ENCODE measurements at regions not wholly inside any gene's neighbourhood (a gene's known extent, or its start where the extent isn't known, plus 50 kb on each side); places are given as distances from the start of the nearest gene placed in this dataset.

DNA sequence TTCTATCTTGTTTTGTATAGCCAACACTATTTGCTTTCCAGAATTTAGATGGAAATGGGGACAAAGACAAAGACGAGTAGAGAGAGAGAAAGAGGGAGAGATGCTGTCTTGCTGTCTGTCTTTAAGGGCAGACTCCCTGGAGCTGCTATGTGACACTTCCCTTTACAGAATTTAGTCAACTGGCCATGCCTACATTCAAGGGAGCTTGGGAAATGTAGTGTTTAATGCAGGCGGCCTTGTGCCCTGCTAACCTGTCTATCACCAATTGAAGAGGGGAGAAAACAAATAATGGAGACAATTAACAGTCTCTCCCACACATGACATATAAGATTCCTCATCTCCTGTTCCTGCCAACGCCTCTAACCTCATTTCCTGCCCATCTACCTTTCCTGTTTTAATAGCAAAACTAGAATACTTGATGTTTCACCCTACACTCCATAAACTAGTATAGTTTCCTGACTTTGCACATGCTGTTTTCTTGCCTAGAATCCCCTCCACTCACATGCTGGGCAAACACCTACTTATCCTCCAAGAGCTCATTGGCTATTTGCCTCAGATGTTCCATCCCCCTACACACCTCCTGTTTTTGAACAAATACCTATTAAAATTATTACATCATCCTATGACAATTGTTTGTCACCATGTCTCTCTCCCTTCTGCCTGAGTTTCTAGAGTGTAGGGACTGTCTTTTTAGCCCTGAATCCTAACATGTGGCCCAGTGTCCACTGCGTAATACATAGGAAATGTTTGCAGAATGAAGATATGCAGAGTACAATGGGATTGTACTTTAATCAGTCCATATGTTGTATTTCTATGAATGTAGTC is 117.2 kb downstream of the SLC25A24 start:
- ChIA-PET POLR2A (no interaction called here), CTCF (interaction anchor here (0.7 kb wide), 1 partner anchor 303 kb away, joined by 3 read pairs; no protein-coding TSS in a partner anchor)

DNA sequence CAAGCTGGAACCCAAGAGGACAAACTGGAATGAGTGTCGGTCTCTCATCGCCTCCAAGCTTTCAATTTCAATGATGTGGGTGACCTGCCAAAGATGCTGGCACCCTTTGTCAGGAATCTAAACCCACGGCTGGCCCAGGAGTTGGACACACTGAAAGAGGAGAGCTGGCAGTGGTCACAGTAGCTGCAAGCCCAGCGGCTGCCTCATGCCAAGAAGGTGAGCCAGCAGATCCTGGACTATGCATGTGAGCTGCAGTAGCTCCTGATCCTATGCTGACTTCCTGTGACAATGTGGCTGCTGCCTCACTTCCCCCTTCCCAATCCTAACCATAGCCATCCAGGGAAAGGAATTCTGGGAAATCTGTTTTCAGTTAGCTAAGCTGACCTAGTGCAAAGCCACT is 117.0 kb upstream of the VAV3 start:
- ChIA-PET CTCF (no interaction called here), POLR2A (no interaction called here)

DNA sequence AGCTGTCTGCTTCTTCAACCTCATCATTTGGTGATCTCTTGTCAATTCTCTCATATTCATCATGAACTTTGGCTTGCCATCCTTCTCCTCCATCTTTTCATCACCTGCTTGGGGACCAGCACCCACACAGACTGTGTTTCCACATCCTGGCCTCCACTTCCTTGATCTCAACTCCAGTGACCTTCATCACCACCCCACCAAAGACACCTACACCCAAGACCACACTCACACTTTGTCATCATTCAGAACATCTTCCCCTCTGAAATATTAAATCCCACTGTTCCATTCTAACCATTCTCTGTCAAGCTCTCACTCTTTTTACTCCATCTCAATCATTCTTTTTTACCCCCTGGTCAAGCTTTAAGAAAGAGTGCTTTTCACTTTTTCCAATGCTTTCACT is 115.5 kb upstream of the VAV3 start:
- POLR2A ChIA-PET: interaction anchor here (0.6 kb wide), 1 partner anchor 43 kb away, joined by 4 read pairs; no protein-coding TSS in a partner anchor
- CTCF ChIA-PET: no interaction called here

DNA sequence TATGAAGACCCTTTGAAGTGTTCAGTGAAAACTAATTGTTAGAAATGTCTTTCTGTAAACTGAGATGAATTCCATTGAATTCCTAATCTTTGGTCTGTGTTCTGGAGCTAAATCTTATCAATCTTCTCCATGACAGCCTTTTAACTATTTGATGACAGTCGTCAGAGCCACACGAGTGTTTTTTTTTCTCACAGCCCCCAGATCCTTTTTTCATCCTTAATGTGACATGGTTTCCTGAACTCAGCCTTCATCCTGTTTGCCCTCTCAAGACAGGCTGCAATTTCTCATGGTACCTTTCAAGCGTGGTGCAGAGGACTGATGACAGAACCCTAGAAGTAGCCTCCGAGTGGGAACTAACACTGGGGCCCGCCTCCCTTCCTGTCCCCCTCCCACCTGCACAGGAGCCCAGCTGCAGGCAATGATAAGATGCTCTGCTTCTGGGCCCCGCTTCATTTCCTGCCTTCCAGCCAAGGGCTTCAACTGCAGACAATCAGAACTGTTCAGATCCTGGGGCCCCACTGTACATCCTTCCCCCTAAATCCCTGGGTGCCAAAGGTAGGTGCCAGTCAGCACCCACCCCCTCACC is 114.6 kb upstream of the VAV3 start:
- CTCF ChIA-PET: no interaction called here
- POLR2A ChIA-PET: interaction anchor here (0.6 kb wide), 1 partner anchor 44 kb away, joined by 4 read pairs; no protein-coding TSS in a partner anchor

DNA sequence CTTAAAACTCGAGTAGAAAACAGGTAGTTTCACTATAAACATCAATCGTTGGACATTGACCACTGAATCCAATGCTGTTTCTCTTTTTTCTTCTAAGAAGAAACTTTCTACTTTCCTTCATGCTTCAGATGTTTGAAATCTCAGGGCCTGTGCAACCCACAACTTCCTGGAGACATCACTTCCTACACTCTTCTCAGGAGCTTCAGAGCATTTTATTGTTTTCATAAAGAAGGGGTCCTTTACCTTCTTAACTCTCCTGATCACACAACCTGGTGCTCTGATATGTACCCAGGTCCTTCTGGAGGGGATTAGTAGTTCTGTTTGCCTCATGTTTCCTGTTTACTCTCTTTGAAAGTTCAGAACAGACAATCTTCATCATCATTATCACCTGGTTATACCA is 113.0 kb upstream of the VAV3 start:
- POLR2A ChIA-PET: no interaction called here
- CTCF ChIA-PET: interaction anchor here (1.4 kb wide), 1 partner anchor 114 kb away, joined by 3 read pairs; no protein-coding TSS in a partner anchor

DNA sequence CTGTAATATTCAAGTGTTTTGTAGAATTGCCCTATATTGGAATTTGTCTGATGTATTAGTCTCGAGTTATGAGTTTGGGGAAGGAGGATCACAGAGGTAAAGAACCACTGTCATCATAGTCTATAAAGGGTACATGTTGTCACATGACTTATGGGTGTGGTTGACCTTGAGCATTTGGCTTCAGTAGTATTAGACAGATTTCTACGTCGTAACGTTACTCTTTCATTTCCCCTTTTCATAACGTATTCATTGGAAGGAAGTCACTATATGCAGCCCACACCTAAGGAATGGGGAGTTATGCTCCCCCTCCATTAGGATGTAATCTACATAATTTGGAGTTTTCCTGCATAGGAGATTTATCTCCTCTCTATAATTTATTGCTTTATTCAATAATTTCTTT is 110.1 kb upstream of the VAV3 start:
- POLR2A ChIA-PET: no interaction called here

DNA sequence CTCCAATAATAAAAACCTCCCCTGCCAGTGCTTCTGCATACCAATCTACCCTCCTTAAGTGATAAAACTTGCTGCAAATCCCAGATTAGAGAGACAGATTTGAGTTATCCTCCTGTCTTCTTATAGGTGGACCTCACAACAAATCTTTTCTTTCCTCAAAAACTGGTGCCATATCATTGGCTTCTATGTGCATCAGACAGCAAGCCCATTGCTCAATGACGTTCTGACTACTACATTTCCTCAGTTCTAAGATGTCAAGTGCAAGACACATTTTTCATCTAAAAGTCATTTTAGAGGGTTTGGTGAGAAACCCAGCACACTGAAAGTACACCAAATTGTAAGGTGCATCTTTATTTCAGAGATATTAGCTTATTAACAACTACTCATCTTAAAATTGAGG is 107.8 kb upstream of the VAV3 start:
- POLR2A ChIA-PET: no interaction called here
- CTCF ChIA-PET: no interaction called here

More for the DNA sequence above, 110.1 kb upstream of the VAV3 start:
- CTCF ChIA-PET: no interaction called here

DNA sequence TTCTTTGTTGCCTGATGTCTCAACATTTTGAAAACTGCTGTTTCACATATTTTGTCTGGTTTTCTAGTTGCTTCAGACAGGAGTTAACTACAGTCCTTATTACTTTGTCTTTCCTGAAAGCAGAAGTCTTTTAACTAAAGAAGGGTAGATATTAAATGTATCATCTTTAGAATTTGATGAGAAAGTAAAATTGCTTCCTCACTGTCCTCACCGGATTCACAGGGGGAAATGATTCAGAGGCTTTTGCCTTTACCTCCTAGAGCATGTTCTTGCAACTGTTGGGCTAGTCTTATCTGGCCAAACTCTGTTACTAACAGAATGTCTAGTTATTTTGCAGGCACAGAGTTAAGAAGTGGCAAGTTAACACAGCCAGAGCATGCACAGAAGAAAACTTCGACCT is 107.2 kb upstream of the VAV3 start:
- POLR2A ChIA-PET: no interaction called here
- CTCF ChIA-PET: interaction anchor here (0.5 kb wide), 1 partner anchor 54 kb away, joined by 3 read pairs; no protein-coding TSS in a partner anchor

DNA sequence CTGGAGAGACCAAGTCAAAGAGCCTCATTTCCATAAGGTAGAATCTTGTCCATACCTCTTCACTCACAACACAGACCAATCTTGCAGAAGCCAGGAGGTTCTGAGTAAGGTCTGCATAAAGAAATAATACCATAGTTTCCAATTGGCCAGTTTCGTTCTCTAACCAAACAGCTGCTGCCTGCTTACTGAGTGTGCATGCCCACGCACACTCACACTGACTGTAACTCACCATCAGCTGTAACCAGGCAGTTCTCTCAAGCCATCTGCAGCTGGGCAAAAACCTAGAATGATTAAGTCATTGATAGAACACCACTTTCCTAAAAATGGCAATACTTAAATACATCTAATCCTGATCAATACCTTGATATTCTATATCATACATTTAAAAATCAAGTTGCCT is 106.6 kb upstream of the VAV3 start:
- POLR2A ChIA-PET: no interaction called here
- CTCF ChIA-PET: interaction anchor here (0.5 kb wide), 1 partner anchor 55 kb away, joined by 3 read pairs; no protein-coding TSS in a partner anchor

DNA sequence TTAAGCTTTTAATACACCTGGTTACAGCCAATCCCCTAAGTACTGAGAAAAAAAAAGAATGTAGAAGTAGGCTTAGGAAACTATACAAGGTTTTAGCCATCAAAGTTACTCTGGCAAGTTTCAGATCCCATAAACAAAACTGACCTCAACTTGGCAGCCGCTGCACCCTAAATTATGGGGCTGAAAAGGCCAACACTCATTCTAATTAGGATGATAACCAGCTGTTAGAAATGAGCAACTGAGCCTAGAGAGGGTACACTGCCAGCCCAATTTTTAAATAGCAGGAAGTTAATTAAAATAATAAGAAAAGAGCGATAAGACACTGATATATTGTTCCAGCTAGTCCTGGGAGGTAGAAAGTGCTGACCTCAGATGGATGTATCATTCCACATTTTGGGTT is 105.7 kb upstream of the VAV3 start:
- ChIA-PET CTCF (no interaction called here), POLR2A (no interaction called here)

DNA sequence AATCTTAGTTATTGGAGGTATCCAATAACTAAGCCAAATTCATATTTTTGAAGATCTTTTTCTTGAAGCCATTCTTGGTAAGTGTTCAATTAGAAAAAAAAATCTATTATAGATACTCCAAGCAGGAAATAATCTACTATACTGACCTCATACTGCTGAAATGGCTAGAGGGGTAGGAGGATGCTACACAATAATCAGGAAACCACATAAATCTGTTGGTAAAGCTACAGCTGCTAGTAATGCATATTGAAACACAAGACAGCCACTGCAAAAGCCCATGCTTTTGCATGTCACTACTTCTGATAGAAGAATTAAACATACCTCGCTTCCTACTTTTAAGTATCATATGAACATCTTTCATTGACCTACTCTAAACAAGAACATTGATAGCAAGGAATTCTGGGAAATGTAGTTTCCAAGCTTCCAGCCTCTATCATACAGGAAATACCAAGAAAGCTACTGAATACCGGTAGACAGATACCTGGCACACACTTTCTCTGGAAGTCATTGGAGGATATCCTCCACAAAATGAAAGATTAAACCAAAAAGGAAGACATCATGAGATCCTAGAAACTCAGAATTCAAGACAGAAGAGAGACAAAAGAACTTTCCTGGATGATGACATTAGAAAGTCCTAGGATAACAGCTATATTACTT is 103.0 kb upstream of the VAV3 start:
- POLR2A ChIA-PET: no interaction called here
- CTCF ChIA-PET: no interaction called here

DNA sequence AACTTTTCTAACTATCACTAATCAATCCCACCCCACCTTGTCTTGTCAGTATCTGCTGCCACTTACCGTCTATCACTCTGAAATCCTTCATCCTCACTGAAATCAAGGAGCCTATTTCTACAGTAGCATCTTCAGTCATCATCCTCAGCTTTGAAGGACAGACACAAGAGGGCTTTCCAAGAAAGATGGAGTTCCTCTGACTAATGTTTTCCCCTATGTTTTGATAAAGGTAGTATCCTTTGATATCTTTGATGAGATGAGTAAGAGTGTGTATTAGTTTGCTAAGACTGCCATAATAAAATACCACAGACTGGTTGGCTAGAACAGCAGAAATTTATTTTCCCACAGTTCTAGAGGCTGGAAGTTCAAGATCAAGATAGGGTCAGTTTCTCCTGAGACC is 101.8 kb upstream of the VAV3 start:
- ChIA-PET CTCF (no interaction called here), POLR2A (no interaction called here)

DNA sequence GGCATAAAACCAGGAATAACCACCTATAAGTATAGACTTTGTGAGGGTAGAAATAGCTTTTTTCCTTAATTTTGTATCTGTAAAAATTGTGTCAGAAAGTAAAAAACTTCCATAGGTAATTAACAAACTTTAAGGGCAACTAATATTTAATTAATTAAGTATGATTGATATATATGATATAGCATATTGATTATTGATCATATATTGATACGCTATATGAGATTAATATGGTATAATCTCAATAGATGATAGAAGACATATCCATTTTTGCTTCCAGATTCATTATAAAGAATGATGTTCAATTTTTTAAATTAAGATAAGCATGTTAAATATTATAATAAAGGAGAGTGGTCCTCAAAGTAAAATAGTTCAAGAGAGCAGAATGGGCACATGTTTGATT is 99.3 kb upstream of the VAV3 start:
- POLR2A ChIA-PET: no interaction called here

DNA sequence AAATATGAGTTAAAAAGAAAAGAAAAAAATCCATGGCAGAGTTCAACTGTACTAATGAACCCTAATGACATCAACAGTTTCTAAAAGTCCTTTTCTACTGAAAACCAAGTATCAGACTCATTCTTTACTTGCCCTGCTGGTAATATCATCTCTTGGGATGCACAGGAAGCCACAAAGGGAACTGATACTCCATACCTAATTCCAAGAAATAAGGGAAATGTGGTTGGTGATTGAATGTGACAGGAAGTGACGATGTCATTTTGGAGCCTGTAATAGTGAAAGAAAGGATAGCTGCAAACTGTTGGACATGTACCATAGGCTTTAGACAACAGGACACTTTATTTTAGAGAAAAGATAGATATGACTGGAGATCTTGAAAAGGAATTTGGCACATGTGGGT is 98.7 kb upstream of the VAV3 start:
- ChIA-PET CTCF (no interaction called here), POLR2A (no interaction called here)

More for the DNA sequence above, 99.3 kb upstream of the VAV3 start:
- CTCF ChIA-PET: no interaction called here

DNA sequence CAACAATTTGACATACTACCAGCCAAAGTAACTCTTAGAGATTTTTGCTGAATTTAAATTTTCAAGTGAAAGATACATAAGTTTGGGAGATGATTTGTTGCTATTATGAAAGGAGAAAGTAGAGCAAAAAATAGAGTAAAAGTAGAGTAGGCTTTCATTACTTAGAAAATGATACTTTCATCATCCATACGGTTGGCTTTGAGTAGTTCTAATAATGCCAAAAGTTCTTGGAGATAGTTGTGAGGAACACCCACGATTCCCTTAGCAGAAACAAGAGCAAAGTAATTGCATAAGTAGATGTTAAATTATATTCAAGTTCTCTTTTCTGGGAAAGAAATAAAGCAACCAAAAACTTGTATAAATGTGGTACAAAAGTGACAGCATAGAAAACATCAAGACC is 95.0 kb upstream of the VAV3 start:
- ChIA-PET POLR2A (no interaction called here), CTCF (no interaction called here)

DNA sequence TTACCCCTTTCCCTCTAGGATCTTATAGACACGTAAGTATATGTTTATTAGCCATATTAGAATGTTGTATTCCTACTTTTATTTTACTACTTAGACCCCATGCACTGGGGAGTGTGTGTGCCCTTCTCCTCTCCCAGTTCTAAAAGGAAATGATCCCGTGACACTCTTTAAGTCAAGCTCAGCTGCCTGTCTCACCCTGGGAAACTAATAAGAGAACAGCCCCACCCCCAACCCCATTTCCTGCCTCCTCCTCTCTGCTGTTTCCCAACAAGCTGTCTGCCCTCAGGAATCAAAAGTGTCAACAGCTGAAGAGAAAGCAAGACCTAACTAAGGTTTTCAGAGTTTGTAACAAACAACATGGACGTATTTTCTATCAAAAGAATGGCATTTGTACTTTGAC is 92.6 kb upstream of the VAV3 start:
- ChIA-PET POLR2A (no interaction called here), CTCF (no interaction called here)

DNA sequence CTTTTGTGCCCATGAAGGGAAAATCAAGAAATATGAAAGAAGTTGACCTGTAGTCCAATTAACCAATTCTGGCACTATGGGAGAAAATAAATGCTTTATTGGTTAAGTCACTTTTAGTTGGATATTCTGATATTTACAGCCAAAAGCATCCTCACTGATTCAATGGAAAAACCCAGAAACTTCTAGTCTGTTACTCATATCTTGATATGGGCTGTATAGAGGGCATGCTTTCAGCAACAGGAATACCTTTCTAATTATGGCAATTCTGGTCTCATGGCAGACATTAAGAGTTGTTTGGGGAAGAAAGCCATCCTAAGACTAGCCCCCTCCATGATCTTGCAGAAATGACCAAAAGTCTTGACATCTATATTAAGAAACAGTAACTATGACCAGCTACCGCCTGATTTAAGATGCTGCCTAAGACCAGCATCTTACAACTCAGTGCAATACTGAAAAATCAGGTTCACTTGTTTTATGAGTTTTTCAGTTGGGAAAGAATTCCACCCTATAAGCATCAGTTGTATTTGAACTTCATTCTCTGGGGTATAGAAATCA is 91.5 kb upstream of the VAV3 start:
- POLR2A ChIA-PET: no interaction called here
- CTCF ChIA-PET: no interaction called here

DNA sequence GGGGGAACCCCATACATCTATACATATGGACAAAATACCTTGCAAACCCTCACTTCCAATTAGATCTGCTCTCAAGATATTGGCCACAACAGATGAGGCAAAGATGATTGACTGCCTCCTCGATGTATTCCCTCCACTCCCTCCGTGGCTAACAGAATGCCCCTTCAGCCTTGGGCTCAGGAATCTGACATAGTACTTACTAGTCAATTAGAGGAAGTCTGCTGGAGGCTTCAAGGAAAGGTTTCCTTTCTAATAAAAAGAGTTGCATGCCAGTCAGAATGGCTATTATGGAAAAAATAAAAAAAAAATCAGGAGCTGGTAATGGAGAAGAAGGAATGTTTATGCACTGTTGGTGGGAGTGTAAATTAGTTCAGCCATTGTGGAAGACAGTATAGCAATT is 90.4 kb upstream of the VAV3 start:
- POLR2A ChIA-PET: no interaction called here
- CTCF ChIA-PET: no interaction called here

DNA sequence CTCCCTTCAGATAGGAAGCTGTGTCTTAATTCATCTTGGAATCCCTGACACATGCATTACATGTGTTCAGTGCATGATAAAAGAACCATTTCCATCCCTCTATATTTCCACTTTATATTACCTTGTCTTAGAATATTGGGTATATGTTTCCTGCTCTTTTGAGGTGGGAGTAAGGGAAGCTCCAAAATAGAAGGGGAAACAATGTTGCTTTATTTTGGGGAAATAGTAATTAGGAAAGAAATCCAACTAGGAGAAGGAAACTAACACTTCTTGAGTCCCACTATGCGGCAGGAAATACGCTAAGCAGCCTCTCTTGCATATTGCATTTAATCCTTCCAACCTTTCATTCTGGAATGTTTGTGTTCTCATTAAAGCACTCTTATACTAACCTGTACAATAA is 89.4 kb upstream of the VAV3 start:
- ChIA-PET POLR2A (no interaction called here), CTCF (no interaction called here)

DNA sequence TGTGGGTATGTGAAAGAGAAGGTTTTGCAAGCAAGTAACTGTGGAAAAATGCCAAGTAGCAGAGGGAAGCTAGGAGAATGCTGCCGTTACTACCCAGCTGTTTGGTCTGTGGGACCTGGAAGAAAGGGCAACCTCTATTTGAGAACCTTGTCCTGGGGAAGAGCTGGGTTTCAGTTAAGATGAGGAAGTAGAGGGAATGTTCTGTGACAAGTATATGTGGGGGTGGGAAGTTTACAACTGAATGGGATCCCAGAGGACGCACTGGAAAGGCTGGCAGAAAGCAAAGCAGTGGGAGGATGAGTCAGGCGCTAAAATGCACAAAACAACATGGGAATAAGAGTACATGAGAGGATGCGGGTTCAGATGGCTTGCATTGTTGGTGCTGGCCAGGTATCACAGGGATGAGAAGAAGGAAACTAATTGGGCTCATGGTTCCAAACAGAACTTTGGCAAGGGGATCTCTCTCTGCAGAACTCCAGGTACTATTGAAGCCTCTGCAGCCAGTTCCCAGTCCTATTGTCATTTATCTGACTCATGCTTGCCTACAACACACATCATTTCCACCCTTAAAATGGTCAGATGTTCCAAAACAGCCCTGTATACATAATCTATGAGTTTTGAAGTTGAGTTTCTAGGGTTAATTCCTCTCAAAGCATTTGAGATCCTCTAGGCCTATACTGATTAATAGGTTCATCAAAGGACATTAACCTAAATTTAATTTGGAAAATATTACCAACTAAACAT is 88.5 kb upstream of the VAV3 start:
- POLR2A ChIA-PET: no interaction called here
- CTCF ChIA-PET: interaction anchor here (2.1 kb wide), 1 partner anchor 72 kb away, joined by 5 read pairs; no protein-coding TSS in a partner anchor
